Esophagus squamous epithelium (tissue), 5 donors: ENCODE measurements at regions not wholly inside any gene's neighbourhood (a gene's known extent, or its start where the extent isn't known, plus 50 kb on each side); places are given as distances from the start of the nearest gene placed in this dataset.

Source experiments
- DNase-seq: peaks from one replicate; lab custom pipeline; 2025; lab: John Stamatoyannopoulos, UW
- H3K27ac ChIP-seq, 4 donors: fragments of 200-600 bp; sonication (generic); one replicate each; pipeline ENCODE4 v1.5.1; 2016 to 2019; ENCODE audit warnings: mild to moderate bottlenecking in 1 of 4
- H3K27me3 ChIP-seq, 4 donors: fragments of 200-600 bp; sonication (generic); 1 replicate in 3 of 4; 2 replicates in 1 of 4; pipeline versions ENCODE4 v1.5.1 to v1.6.0; 2017 to 2021; ENCODE audit warnings: antibody characterized with exemption in 1 of 4
- H3K36me3 ChIP-seq, 3 donors: fragments of 200-600 bp; sonication (generic); one replicate each; pipeline ENCODE4 v1.5.1; 2016 to 2019
- H3K4me1 ChIP-seq, 3 donors: fragments of 200-600 bp; sonication (generic); one replicate each; pipeline ENCODE4 v1.5.1; 2017 to 2019
- H3K4me3 ChIP-seq, 4 donors: fragments of 200-600 bp; sonication (generic); 1 replicate in 3 of 4; 2 replicates in 1 of 4; pipeline ENCODE4 v1.5.1; 2016 to 2019; ENCODE audit warnings: mild to moderate bottlenecking in 2 of 4, moderate library complexity in 1 of 4
- H3K9me3 ChIP-seq, 3 donors: fragments of 200-600 bp; sonication (generic); one replicate each; pipeline ENCODE4 v1.5.1; 2016 to 2019
- POLR2A ChIP-seq, 4 donors: fragments of 450-650 bp; IDR thresholded peaks; one replicate each; pipeline ENCODE4 v1.6.1; 2017; ENCODE audit warnings: antibody characterized with exemption in 4 of 4, mild to moderate bottlenecking in 4 of 4, moderate library complexity in 3 of 4
- WGBS, 2 donors: methylation state at CpG; one replicate each; pipeline ENCODE4 v1.1.5; 2018; 5-methylcytosine and 5-hydroxymethylcytosine counted together
- intact Hi-C: fragments of 100-400 bp; cut with DNase I; formaldehyde crosslinking; loops from one replicate; pipeline ENCODE4 v1.15.0; 2022
- TF ChIP-seq, protein P1 (sequence below), 6 experiments: fragments of 450-650 bp in 4 of 6; fragments of 200-600 bp in 2 of 6; sonication (generic) in 2 of 6; IDR thresholded peaks; one replicate each; pipeline ENCODE4 v1.5.1; 2016 to 2019; ENCODE audit warnings: antibody characterized with exemption in 6 of 6, mild to moderate bottlenecking in 4 of 6, moderate library complexity in 4 of 6
- donor health status: DM: yes; HTN: yes; CAD: no.

- no peaks in the 10 kb centered on the region for H3K9me3 ChIP-seq
- H3K36me3 ChIP-seq, result no peaks in the 10 kb centered on the region
- no peaks in the 10 kb centered on the region for H3K27me3 ChIP-seq
- no peak overlapping the region for H3K4me3 ChIP-seq
- no peak for DNase-seq
- no peaks in the 10 kb centered on the region for H3K4me1 ChIP-seq
- intact Hi-C loops, result no loop called here
- H3K27ac ChIP-seq, result no peak overlapping the region
- no peak for TF ChIP-seq POLR2A (IDR thresholded peaks at IDR 0.05)
- TF ChIP-seq, protein P1, sequence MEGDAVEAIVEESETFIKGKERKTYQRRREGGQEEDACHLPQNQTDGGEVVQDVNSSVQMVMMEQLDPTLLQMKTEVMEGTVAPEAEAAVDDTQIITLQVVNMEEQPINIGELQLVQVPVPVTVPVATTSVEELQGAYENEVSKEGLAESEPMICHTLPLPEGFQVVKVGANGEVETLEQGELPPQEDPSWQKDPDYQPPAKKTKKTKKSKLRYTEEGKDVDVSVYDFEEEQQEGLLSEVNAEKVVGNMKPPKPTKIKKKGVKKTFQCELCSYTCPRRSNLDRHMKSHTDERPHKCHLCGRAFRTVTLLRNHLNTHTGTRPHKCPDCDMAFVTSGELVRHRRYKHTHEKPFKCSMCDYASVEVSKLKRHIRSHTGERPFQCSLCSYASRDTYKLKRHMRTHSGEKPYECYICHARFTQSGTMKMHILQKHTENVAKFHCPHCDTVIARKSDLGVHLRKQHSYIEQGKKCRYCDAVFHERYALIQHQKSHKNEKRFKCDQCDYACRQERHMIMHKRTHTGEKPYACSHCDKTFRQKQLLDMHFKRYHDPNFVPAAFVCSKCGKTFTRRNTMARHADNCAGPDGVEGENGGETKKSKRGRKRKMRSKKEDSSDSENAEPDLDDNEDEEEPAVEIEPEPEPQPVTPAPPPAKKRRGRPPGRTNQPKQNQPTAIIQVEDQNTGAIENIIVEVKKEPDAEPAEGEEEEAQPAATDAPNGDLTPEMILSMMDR (IDR thresholded peaks at IDR 0.05), result no peak
These were observed 590.6 kb downstream of the DSC3 start for GRCh38 chr18:30451981-30452380.

DNA sequence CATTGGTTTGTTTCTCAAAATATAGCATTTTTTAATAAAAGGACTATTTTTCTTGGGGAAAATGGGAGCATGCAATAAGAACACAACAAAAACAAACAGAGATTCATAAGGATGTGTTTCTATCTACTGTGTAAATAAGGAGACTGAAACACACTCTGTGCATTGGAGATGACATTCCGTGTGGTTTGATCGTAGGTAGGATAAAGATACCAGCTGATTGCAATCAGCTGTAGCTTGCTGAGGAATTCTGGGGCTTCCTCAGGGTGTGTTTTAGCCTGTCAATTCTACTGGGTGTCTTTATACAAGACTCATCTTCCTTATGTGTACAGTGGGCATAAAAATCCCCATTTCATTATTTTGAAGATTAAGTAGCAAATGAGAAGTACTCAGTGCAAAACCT lies 591.6 kb downstream of the DSC3 start:
- Histone ChIP-seq H3K27ac (no peak overlapping the region), H3K36me3 (no peaks in the 10 kb centered on the region), H3K9me3 (no peaks in the 10 kb centered on the region), H3K4me3 (no peak overlapping the region), H3K27me3 (no peaks in the 10 kb centered on the region), H3K4me1 (no peaks in the 10 kb centered on the region)
- intact Hi-C loops, result no loop called here
- TF ChIP-seq, protein P1 (IDR thresholded peaks at IDR 0.05), result no peak
- TF ChIP-seq POLR2A (IDR thresholded peaks at IDR 0.05), result no peak
- WGBS, 2 donors, result 44 to 56% methylated on average over 2 of the region's 2 CpGs
- DNase-seq, result no peak

GRCh38 chr18:30446605-30447004 lies 595.9 kb downstream of the DSC3 start:
- no peaks in the 10 kb centered on the region for H3K4me1 ChIP-seq
- intact Hi-C loops, result no loop called here
- H3K27ac ChIP-seq, result no peak overlapping the region
- DNase-seq, result no peak
- 68 to 80% methylated on average over 3 to 5 of the region's 6 CpGs for WGBS, 2 donors
- H3K27me3 ChIP-seq, result no peaks in the 10 kb centered on the region
- no peak overlapping the region for H3K4me3 ChIP-seq
- no peak for TF ChIP-seq POLR2A (IDR thresholded peaks at IDR 0.05)
- TF ChIP-seq, protein P1 (IDR thresholded peaks at IDR 0.05), result no peak
- no peaks in the 10 kb centered on the region for H3K36me3 ChIP-seq
- H3K9me3 ChIP-seq, result no peaks in the 10 kb centered on the region

GRCh38 chr18:30444544-30444943 lies 598.0 kb downstream of the DSC3 start:
- H3K9me3 ChIP-seq, result no peaks in the 10 kb centered on the region
- no peaks in the 10 kb centered on the region for H3K4me1 ChIP-seq
- no peak for DNase-seq
- H3K27me3 ChIP-seq, result no peaks in the 10 kb centered on the region
- no peak overlapping the region for H3K27ac ChIP-seq
- no peak overlapping the region for H3K4me3 ChIP-seq
- intact Hi-C loops, result no loop called here
- WGBS, 2 donors, result 50 to 51% methylated on average over 2 of the region's 2 CpGs
- TF ChIP-seq, protein P1 (IDR thresholded peaks at IDR 0.05), result no peak
- no peak for TF ChIP-seq POLR2A (IDR thresholded peaks at IDR 0.05)
- no peaks in the 10 kb centered on the region for H3K36me3 ChIP-seq

- intact Hi-C loops, result no loop called here
- no peak overlapping the region for H3K27ac ChIP-seq
- no peaks in the 10 kb centered on the region for H3K9me3 ChIP-seq
- 45 to 65% methylated on average over 2 of the region's 2 CpGs for WGBS, 2 donors
- H3K27me3 ChIP-seq, result no peaks in the 10 kb centered on the region
- H3K4me1 ChIP-seq, result no peaks in the 10 kb centered on the region
- DNase-seq, result no peak
- no peaks in the 10 kb centered on the region for H3K36me3 ChIP-seq
- no peak overlapping the region for H3K4me3 ChIP-seq
- TF ChIP-seq POLR2A (IDR thresholded peaks at IDR 0.05), result no peak
- TF ChIP-seq, protein P1 (IDR thresholded peaks at IDR 0.05), result no peak
These were observed 602.2 kb downstream of the DSC3 start for GRCh38 chr18:30440351-30440750.
